Glutamatergic neuron (in vitro differentiated cells): ENCODE measurements at regions not wholly inside any gene's neighbourhood (a gene's known extent, or its start where the extent isn't known, plus 50 kb on each side); places are given as distances from the start of the nearest gene placed in this dataset.

Experiments used
- DNase-seq: peaks from one replicate; pipeline ENCODE4 v3.0.0; 2022
- H3K27ac Mint-ChIP-seq: one replicate; pipeline ENCODE4 v1.8.0; 2020; ENCODE audit warnings: mild to moderate bottlenecking, mixed read lengths, inconsistent platforms; ENCODE audit not compliant: unreplicated experiment
- H3K27me3 Mint-ChIP-seq: one replicate; pipeline ENCODE4 v1.8.0; 2020; ENCODE audit warnings: mild to moderate bottlenecking, moderate library complexity, mixed read lengths, inconsistent platforms; ENCODE audit not compliant: unreplicated experiment
- H3K36me3 Mint-ChIP-seq: one replicate; pipeline ENCODE4 v1.8.0; 2020; ENCODE audit warnings: mild to moderate bottlenecking, mixed read lengths, inconsistent platforms; ENCODE audit not compliant: unreplicated experiment
- H3K4me1 Mint-ChIP-seq: one replicate; pipeline ENCODE4 v1.8.0; 2020; ENCODE audit warnings: mild to moderate bottlenecking, low read depth, mixed read lengths, inconsistent platforms; ENCODE audit not compliant: unreplicated experiment
- H3K4me3 Mint-ChIP-seq: one replicate; pipeline ENCODE4 v1.8.0; 2020; ENCODE audit warnings: mild to moderate bottlenecking, mixed read lengths, inconsistent platforms; ENCODE audit not compliant: unreplicated experiment
- H3K9me3 Mint-ChIP-seq: one replicate; pipeline ENCODE4 v1.8.0; 2020; ENCODE audit warnings: mild to moderate bottlenecking, moderate library complexity, mixed read lengths, inconsistent platforms; ENCODE audit not compliant: unreplicated experiment
- TF ChIP-seq, protein P1 (sequence below): fragments of 200-600 bp; sonication (generic); IDR thresholded peaks from one replicate; pipeline ENCODE4 v1.5.0; 2021; ENCODE audit not compliant: partially characterized antibody, unreplicated experiment

DNA sequence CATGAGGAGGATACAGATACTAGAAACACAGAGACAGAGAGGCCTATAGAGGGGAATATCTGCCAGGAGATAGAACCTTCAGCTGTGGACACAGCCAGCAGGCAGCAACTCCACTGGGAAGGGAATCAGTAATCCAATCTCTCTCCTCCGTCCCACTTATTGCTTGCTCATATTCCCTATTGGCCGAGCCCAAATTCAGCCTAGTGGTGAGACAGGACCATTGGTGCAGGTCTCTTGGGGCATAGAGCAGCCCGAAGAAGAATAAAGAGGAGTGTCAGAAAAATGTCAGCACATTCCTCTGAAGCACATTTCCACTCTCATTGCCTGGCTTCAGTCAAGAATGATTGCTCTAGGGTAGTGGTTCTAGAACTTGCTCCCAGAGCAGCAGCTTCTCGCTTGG lies 1091.5 kb upstream of the GYPC start:
- no peaks in the 10 kb centered on the region for H3K9me3 Mint-ChIP-seq
- no peak overlapping the region for H3K27ac Mint-ChIP-seq
- H3K4me1 Mint-ChIP-seq = peaks cover 9% of the 10 kb centered on the region

DNA sequence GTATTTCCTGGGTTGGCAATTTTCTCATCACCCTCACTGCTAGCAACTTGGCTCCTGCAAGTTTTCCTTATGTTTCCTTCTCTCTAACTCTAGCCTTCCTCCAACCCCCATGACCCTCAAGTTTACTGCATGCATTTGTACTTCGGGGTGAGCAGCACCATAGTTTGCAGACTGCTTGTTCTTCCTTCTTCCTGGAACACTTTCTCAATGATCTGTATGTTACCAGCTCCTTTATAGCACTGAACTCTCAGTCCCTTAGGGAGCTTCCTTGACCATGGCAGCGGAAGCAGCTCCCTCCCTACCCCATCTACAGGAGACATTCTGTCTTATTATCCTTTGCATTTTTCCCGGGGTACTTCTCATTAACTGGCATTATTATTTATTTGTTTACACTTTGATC lies 1089.5 kb upstream of the GYPC start:
- TF ChIP-seq, protein P1, sequence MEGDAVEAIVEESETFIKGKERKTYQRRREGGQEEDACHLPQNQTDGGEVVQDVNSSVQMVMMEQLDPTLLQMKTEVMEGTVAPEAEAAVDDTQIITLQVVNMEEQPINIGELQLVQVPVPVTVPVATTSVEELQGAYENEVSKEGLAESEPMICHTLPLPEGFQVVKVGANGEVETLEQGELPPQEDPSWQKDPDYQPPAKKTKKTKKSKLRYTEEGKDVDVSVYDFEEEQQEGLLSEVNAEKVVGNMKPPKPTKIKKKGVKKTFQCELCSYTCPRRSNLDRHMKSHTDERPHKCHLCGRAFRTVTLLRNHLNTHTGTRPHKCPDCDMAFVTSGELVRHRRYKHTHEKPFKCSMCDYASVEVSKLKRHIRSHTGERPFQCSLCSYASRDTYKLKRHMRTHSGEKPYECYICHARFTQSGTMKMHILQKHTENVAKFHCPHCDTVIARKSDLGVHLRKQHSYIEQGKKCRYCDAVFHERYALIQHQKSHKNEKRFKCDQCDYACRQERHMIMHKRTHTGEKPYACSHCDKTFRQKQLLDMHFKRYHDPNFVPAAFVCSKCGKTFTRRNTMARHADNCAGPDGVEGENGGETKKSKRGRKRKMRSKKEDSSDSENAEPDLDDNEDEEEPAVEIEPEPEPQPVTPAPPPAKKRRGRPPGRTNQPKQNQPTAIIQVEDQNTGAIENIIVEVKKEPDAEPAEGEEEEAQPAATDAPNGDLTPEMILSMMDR = no peak
- peaks cover 9% of the 10 kb centered on the region for H3K4me1 Mint-ChIP-seq
- H3K4me3 Mint-ChIP-seq = no peak overlapping the region
- no peaks in the 10 kb centered on the region for H3K9me3 Mint-ChIP-seq
- H3K27me3 Mint-ChIP-seq = no peaks in the 10 kb centered on the region
- H3K36me3 Mint-ChIP-seq = no peaks in the 10 kb centered on the region
- no peak for DNase-seq
- H3K27ac Mint-ChIP-seq = no peak overlapping the region

More for the DNA sequence above, 1091.5 kb upstream of the GYPC start:
- TF ChIP-seq, protein P1 = no peak
- peak; percentile 28 for DNase-seq
- no peaks in the 10 kb centered on the region for H3K36me3 Mint-ChIP-seq
- H3K27me3 Mint-ChIP-seq = no peaks in the 10 kb centered on the region
- H3K4me3 Mint-ChIP-seq = no peak overlapping the region

DNA sequence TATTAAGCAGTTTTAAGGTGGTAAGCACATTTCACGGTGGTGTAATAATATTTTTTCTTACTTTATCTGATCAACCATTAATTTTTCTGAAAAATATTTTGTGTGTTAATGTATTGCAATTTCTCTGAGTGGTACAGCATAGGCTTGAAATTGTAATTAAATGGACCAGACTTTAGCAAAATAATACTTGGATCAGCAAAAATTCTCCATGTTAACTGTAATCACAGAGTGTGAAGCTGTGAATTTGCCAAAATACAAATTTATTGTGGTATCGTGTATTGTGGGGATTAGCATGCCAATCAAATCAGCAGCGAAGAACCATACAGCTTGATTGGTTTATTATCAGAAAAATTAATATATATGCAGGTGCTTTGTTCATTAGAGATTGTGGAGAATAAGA lies 1088.9 kb upstream of the GYPC start:
- Mint-ChIP-seq H3K27me3 (no peaks in the 10 kb centered on the region), H3K27ac (no peak overlapping the region), H3K9me3 (no peaks in the 10 kb centered on the region), H3K4me3 (no peak overlapping the region), H3K4me1 (peaks cover 9% of the 10 kb centered on the region), H3K36me3 (no peaks in the 10 kb centered on the region)
- TF ChIP-seq, protein P1 = no peak
- DNase-seq = no peak

DNA sequence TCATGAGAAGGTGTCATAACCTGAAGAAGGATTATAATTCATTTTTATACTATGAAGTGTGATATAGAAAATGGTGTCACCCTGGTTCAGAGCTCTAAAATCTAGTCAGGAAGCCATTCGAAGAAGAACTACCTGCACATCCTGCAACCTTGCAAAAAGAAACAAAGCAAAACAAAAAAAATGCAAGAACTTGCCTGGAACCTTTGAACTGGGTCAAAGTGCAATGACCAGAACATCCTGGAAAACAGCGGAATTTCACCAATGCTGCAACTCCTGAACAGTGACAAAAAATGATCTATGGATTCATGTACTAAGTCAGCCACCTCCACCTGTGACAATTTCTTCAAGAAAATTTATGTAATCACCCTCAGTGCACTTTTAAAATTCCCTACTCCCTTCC lies 1083.3 kb upstream of the GYPC start:
- Mint-ChIP-seq H3K9me3 (no peaks in the 10 kb centered on the region), H3K4me1 (no peaks in the 10 kb centered on the region), H3K27me3 (no peaks in the 10 kb centered on the region), H3K27ac (no peak overlapping the region), H3K4me3 (no peak overlapping the region), H3K36me3 (no peaks in the 10 kb centered on the region)
- TF ChIP-seq, protein P1 = no peak
- DNase-seq = no peak

DNA sequence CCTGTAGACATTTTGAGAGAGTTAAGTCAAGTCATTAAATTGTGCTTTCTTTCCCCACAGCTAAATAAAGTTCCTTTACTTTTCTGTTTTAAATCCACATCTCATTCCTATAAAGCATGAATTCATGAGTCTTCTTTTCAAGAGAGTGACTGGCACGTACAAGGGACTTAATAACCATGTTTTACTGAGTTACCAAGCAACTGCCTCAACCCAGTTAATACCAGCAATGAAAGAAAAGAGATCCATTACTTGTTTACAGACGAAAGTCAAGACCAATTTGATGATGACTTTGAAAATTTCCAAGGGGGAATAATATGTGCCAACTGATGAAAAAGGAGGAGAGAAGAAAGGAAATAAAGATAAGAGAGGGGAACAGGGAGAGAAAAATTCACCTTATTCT lies 1082.5 kb upstream of the GYPC start:
- Mint-ChIP-seq H3K4me1 (no peaks in the 10 kb centered on the region), H3K27me3 (no peaks in the 10 kb centered on the region), H3K4me3 (no peak overlapping the region), H3K27ac (no peak overlapping the region), H3K9me3 (no peaks in the 10 kb centered on the region), H3K36me3 (no peaks in the 10 kb centered on the region)
- DNase-seq = no peak
- TF ChIP-seq, protein P1 = no peak
